Brain microvascular endothelial cell (primary cell): ENCODE measurements at regions not wholly inside any gene's neighbourhood (a gene's known extent, or its start where the extent isn't known, plus 50 kb on each side); places are given as distances from the start of the nearest gene placed in this dataset.

Experiments
- DNase-seq: peaks from one replicate; pipeline ENCODE4 v3.0.0-alpha.2; 2020
- H3K27ac ChIP-seq: fragments of 250-450 bp; sonication (Bioruptor Pico); 2 replicates; pipeline ENCODE4 v1.5.1; 2020; ENCODE audit warnings: mild to moderate bottlenecking, moderate library complexity
- H3K27me3 ChIP-seq: fragments of 250-450 bp; sonication (Bioruptor Pico); replicated peaks from 2 replicates; pipeline ENCODE4 v1.5.1; 2020; ENCODE audit warnings: mild to moderate bottlenecking
- H3K36me3 ChIP-seq: fragments of 250-450 bp; sonication (Bioruptor Pico); replicated peaks from 2 replicates; pipeline ENCODE4 v1.5.1; 2020; ENCODE audit warnings: mild to moderate bottlenecking
- H3K4me3 ChIP-seq: 2 replicates; pipeline ENCODE4 v1.5.1; 2011; ENCODE audit warnings: low read depth, mild to moderate bottlenecking, control low read depth, low read length, moderate library complexity
- in situ Hi-C: cut with HindIII; loops from 2 replicates; pipeline ENCODE4 v1.10.0; 2017; ENCODE audit warnings: low sequenced_read_pairs, low pct_ligation_motif_present
- TF ChIP-seq, protein P1 (sequence below): IDR thresholded peaks from 2 replicates; pipeline ENCODE4 v1.5.1; 2011; ENCODE audit warnings: low read depth, mild to moderate bottlenecking, moderate library complexity, low read length, control low read depth, inconsistent platforms; ENCODE audit errors: missing control alignments

DNA sequence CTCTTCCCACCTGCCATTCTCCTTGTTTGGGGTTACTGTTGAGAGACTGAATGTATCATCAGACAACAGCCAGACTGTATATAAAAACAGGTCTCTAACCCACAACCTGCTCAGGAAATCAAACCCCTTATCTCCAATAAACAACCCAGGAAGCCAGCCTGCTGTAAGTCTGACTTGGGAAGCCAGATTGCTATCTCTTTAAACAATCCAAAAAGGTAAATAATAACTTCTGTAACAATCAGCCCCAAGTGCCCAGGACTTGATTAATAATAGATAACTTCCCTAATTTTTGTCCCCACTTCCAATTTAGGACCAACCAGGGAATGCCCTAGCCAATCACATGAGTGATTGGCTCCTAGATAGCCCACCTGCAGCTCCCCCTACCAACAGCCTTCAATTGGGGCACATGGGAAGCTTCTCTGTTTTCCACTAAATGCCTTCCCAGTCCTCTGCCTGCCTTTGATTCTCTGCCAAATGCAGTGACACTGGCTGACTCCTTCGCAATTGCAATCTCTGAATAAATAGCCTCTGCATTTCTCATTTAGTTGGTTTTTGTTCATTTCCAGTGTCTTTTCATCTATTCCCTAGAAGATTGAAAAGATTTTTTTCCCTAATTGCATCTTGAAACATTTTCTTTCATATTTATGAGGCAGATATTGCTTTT lies 117.1 kb upstream of the TAB2 start:
- Histone ChIP-seq H3K36me3 (no peaks in the 10 kb centered on the region), H3K27me3 (no peaks in the 10 kb centered on the region), H3K27ac (no peak overlapping the region), H3K4me3 (no peak overlapping the region)
- TF ChIP-seq, protein P1, sequence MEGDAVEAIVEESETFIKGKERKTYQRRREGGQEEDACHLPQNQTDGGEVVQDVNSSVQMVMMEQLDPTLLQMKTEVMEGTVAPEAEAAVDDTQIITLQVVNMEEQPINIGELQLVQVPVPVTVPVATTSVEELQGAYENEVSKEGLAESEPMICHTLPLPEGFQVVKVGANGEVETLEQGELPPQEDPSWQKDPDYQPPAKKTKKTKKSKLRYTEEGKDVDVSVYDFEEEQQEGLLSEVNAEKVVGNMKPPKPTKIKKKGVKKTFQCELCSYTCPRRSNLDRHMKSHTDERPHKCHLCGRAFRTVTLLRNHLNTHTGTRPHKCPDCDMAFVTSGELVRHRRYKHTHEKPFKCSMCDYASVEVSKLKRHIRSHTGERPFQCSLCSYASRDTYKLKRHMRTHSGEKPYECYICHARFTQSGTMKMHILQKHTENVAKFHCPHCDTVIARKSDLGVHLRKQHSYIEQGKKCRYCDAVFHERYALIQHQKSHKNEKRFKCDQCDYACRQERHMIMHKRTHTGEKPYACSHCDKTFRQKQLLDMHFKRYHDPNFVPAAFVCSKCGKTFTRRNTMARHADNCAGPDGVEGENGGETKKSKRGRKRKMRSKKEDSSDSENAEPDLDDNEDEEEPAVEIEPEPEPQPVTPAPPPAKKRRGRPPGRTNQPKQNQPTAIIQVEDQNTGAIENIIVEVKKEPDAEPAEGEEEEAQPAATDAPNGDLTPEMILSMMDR: no peak
- in situ Hi-C loops: no loop called here
- DNase-seq: no peak

DNA sequence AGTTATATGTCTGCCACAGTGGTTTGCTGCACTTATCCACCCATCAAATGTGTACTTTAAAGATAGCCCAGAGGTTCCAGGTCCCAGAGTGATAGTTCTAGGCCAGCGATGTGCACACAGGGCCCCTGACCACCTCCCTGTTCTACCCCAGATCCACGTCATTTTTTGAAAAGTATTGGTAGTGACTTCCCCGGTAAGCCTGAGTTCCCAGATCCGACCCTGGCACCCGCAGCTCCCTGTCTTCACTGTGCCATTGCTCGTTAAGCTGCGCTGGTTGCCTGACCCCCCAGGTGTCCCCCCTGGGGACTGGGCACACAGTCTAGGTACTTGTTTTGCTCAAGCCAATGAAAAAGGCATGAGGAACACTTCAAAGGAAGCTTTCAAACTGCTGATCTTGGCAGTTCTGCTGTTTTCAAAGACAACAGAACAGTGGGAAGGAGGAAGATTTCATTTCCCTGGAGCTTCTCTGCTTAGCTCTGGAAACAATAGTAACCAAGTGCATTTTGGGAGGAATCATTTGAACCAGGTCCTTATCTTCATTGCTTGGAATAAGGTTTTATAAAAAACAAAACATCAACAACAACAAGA lies 116.3 kb upstream of the TAB2 start:
- in situ Hi-C loops: no loop called here
- TF ChIP-seq, protein P1: no peak

DNA sequence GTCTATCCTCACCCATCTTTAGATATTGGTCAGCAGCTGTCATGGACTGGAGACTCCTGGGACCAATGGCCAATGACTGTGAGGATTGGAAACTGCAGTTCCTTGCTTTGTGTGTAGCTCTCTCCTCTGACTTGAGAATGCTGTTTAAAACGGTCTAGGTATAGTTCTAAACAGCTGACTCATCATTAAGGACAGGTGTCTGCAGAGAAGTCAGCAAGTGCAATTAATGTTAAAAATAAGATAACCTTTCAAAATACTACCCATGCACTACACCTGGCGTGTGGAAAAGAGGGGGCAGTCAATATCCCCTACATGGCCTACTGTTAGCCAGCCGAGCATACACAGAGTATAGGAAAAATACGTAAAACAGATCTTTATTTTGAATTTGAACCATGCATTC lies 115.4 kb upstream of the TAB2 start:
- no peaks in the 10 kb centered on the region for H3K36me3 ChIP-seq
- no peaks in the 10 kb centered on the region for H3K27me3 ChIP-seq
- no peak overlapping the region for H3K27ac ChIP-seq
- TF ChIP-seq, protein P1: no peak
- no peak overlapping the region for H3K4me3 ChIP-seq
- in situ Hi-C loops: no loop called here
- no peak for DNase-seq

More for the DNA sequence above, 116.3 kb upstream of the TAB2 start:
- H3K4me3 ChIP-seq: no peak overlapping the region
- DNase-seq: no peak
- H3K27me3 ChIP-seq: no peaks in the 10 kb centered on the region
- no peaks in the 10 kb centered on the region for H3K36me3 ChIP-seq
- no peak overlapping the region for H3K27ac ChIP-seq

DNA sequence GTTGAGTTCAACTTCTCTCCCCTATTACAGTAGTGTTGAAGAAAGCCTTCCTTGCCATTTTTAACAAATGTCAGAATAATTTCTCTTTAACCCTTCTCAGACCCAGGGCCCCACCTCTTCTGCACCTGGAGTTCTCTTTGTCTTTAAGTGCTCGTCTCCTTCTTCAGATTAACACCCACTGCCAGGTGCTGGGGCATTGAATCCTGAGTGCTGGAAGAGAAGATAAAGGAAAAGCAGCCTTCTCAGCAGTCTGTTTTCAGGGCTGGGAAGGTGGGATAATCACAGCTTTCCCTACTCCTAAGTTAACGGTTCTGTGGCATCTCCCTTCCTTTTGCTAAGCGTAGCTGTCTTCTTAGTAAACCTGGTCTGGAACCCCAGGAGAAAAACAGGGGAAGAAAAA lies 114.6 kb upstream of the TAB2 start:
- H3K36me3 ChIP-seq: no peaks in the 10 kb centered on the region
- in situ Hi-C loops: no loop called here
- no peak overlapping the region for H3K4me3 ChIP-seq
- H3K27ac ChIP-seq: no peak overlapping the region
- H3K27me3 ChIP-seq: no peaks in the 10 kb centered on the region
- DNase-seq: no peak
- TF ChIP-seq, protein P1: no peak

DNA sequence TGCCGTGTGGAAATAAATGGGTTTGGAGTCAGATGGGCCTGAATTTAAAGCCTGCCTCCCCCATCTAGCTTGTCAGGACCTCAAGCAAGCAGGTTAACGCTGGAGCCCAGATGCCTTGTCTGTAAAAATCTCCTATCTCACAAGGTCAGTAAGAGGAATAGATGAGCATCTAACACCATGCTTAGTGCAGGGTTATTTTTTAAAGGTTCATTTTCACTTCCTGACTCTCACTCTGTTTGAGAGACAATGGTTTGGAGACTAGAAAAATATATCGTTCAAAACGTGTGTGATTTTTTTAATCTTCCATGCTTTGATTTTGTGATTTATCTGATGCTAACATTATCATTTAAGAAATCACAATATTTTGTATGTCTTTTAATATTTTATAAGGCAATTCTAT lies 114.0 kb upstream of the TAB2 start:
- no peaks in the 10 kb centered on the region for H3K36me3 ChIP-seq
- TF ChIP-seq, protein P1: no peak
- H3K27ac ChIP-seq: no peak overlapping the region
- no peak for DNase-seq
- in situ Hi-C loops: no loop called here
- H3K27me3 ChIP-seq: no peaks in the 10 kb centered on the region
- no peak overlapping the region for H3K4me3 ChIP-seq
